Muscle of leg (tissue), 3 donors: ENCODE measurements at regions not wholly inside any gene's neighbourhood (a gene's known extent, or its start where the extent isn't known, plus 50 kb on each side); places are given as distances from the start of the nearest gene placed in this dataset.

Experiments
- DNase-seq: peaks from one replicate; pipeline ENCODE4 v3.0.0; 2013
- H3K27ac ChIP-seq: one replicate; pipeline ENCODE4 v1.5.1; 2013; ENCODE audit warnings: mild to moderate bottlenecking, low read length, control low read depth
- H3K27me3 ChIP-seq: one replicate; pipeline ENCODE4 v1.6.1; 2013; ENCODE audit warnings: low read length; ENCODE audit not compliant: control insufficient read depth, insufficient read depth
- H3K36me3 ChIP-seq: one replicate; pipeline ENCODE4 v1.6.1; 2013; ENCODE audit warnings: low read length; ENCODE audit not compliant: control insufficient read depth, insufficient read depth
- H3K4me1 ChIP-seq: one replicate; pipeline ENCODE4 v1.6.1; 2013; ENCODE audit warnings: low read length; ENCODE audit not compliant: control insufficient read depth, insufficient read depth
- H3K4me3 ChIP-seq: one replicate; pipeline ENCODE4 v1.5.1; 2013; ENCODE audit warnings: low read length, control low read depth
- H3K9me3 ChIP-seq: replicated peaks from 2 replicates; pipeline ENCODE4 v1.6.1; 2013; ENCODE audit warnings: low read depth, low read length; ENCODE audit not compliant: control insufficient read depth
- WGBS: methylation state at CpG from one replicate; pipeline ENCODE4 v1.1.5; 2013; ENCODE audit warnings: missing lambda C conversion rate; ENCODE audit not compliant: insufficient coverage; 5-methylcytosine and 5-hydroxymethylcytosine counted together

DNA sequence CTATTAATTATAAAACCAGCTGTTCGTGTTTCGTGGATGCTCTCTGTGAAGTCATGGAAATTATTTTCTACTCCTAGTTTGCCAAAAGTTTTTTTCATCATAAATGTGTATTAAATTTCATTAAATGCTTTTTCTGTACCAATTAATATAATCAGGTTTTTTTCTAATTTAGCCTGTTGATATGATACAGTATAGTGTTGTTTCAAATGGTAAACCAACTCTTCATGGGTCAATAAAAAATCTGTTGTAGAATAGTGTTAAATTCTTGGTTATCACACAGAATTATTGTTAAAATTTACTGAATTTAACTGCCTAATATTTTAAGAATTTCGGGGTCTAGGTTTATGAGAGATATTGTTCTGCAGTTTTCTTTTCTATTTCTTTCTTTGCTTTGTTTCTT is 505.9 kb upstream of the MANEA start:
- no CpG with 5 or more reads among the region's 3 CpGs for WGBS
- H3K36me3 ChIP-seq, result no peaks in the 10 kb centered on the region
- H3K4me3 ChIP-seq, result no peak overlapping the region
- no peaks in the 10 kb centered on the region for H3K9me3 ChIP-seq
- no peak overlapping the region for H3K27ac ChIP-seq
- no peaks in the 10 kb centered on the region for H3K4me1 ChIP-seq
- no peaks in the 10 kb centered on the region for H3K27me3 ChIP-seq
- DNase-seq, result no peak

DNA sequence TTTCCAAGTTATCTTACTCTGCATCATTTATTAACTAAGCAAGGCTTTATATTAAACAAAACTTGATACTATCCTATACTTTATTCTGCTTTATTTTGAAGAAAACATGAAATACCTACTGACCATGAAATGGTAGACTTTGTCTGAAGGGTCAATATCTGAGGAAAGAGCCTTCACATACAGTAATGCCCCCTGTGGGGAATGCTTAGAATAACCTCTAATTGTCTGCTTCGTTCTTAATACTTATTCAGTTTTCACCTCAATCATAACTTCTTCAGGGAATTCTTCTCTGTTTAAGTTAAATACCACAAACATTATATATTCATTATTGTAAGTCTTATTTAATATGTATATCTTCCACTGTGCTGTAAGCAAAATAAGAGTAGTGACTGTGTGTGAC is 498.9 kb upstream of the MANEA start:
- Histone ChIP-seq H3K9me3 (no peaks in the 10 kb centered on the region), H3K36me3 (no peaks in the 10 kb centered on the region), H3K4me3 (no peak overlapping the region), H3K4me1 (no peaks in the 10 kb centered on the region), H3K27me3 (no peaks in the 10 kb centered on the region), H3K27ac (no peak overlapping the region)
- WGBS, result no CpG with 5 or more reads among the region's 1 CpG
- no peak for DNase-seq

DNA sequence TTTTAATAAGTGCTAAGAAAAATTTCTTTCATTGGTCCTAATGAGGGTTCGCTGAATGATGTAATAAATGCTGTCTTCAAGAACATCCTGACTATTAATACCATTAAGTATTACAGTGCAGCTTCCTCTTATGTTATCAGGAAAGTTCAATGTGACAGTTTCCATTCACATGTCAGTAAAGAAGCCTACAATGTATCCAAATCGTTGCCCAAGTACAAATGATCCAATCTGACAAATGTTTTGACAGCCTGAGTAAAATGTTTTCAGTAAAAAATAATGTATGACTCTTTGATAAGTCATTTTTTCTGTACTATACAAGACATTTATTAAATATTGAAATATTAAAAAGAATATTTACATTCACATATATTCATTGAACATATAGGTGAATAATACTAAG is 496.1 kb upstream of the MANEA start:
- WGBS, result no CpG with 5 or more reads among the region's 2 CpGs

DNA sequence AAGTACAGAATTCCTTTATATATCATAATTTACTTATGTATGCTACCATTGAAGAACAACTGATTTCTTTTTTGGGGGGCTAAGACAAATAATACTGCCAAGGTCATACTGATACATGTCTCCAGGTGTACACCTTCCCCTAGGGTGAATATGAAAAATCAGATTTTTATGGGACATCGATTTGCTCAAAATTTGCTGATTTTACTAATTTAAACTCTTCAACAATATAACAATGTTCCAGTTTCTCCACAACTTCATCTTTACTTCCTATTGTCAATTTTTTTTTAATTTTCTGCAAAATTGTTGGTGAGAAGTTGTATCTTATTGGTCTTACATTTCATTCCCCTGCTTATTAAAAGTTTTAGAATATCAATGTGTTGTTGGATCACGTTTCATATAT is 495.4 kb upstream of the MANEA start:
- Histone ChIP-seq H3K4me1 (no peaks in the 10 kb centered on the region), H3K27me3 (no peaks in the 10 kb centered on the region)

More for the DNA sequence above, 496.1 kb upstream of the MANEA start:
- DNase-seq, result no peak
- Histone ChIP-seq H3K4me1 (no peaks in the 10 kb centered on the region), H3K9me3 (no peaks in the 10 kb centered on the region), H3K36me3 (no peaks in the 10 kb centered on the region), H3K27ac (no peak overlapping the region), H3K4me3 (no peak overlapping the region), H3K27me3 (no peaks in the 10 kb centered on the region)

DNA sequence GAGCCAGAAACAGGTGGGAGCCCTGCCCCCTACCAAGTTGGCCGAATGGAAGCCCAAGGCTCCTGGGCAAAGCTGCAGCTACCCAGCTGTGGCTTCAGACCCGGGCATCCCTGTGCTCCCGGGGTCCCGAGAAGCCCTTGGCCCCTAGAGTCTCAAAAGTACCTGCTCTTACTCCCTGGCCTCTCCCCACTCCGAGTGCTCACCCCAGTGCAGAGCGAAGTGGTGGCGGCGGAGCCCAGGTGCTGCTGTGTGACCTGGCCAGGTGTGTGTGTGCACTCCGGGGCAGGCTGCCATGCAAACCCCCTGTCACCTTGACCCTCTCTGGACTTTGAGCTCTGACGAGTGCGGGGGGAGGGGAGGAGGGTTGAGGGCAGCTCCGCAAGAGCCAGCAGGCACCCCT is 493.8 kb upstream of the MANEA start:
- WGBS, result 84% methylated on average over 6 of the region's 12 CpGs
- Histone ChIP-seq H3K4me1 (no peaks in the 10 kb centered on the region), H3K9me3 (no peaks in the 10 kb centered on the region), H3K27me3 (no peaks in the 10 kb centered on the region), H3K36me3 (no peaks in the 10 kb centered on the region), H3K4me3 (no peak overlapping the region), H3K27ac (no peak overlapping the region)
- no peak for DNase-seq

More for the DNA sequence above, 495.4 kb upstream of the MANEA start:
- Histone ChIP-seq H3K4me3 (no peak overlapping the region), H3K9me3 (no peaks in the 10 kb centered on the region), H3K36me3 (no peaks in the 10 kb centered on the region), H3K27ac (no peak overlapping the region)
- DNase-seq, result no peak
- WGBS, result no CpG with 5 or more reads among the region's 2 CpGs

DNA sequence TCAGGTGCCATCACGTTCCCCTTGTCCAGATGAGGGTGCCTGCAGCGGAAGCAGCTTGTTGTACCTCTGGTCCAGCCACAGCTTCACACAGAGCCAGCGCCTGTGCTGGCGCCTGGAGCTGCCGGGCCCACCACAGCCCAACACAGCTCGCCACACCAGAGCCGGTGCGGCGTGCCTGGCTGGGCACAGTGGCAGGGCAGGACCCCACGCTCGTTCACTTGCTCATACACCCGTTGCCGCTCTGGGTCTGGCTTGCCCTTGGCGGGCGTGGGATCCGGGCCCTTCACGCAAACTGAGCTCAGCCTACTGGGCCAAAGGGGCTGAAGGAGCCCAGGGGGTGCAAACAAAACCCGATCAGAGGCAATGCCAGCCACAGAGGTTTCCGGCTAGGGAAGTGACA is 492.5 kb upstream of the MANEA start:
- Histone ChIP-seq H3K4me1 (no peaks in the 10 kb centered on the region), H3K27ac (no peak overlapping the region), H3K36me3 (no peaks in the 10 kb centered on the region), H3K9me3 (no peaks in the 10 kb centered on the region), H3K27me3 (no peaks in the 10 kb centered on the region), H3K4me3 (no peak overlapping the region)
- no peak for DNase-seq
- 98% methylated on average over 19 of the region's 19 CpGs for WGBS

DNA sequence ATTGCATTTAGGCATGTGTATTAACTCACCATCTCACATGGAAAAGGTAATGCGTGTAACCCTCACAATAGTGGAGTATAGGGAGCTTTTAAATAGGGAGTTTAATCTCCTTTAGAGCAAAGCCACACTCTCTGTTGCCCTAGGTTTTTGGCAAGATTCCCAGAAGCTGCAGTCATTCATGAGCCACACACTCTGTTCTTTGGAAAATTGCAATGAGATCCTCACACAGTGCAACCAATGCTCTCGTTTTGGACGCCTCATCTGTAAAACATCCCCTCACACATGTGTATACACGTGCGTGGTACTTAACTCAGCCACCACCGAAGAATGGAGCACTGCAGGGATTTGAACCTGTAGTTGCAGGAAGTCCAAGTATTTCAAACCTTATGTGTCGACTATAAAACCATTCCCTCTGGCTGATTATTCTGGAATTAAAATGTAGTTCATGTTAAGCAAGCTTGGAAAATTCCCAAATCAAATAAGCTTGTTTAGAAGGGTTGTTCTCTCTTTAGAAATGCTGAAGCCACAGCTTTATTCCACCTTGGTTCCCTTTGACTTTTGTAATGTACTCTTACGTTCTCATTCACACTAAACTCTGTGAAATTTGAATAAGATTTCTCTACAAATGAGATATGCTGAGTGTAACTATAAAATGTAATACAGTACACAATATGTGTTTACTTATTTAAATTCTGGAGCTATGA is 489.8 kb upstream of the MANEA start:
- WGBS, result 23% methylated on average over 3 of the region's 8 CpGs
- DNase-seq, result peak; percentile 75
- no peak overlapping the region for H3K4me3 ChIP-seq
- H3K4me1 ChIP-seq, result no peaks in the 10 kb centered on the region
- H3K27ac ChIP-seq, result no peak overlapping the region
- H3K27me3 ChIP-seq, result no peaks in the 10 kb centered on the region
- no peaks in the 10 kb centered on the region for H3K36me3 ChIP-seq
- no peaks in the 10 kb centered on the region for H3K9me3 ChIP-seq

DNA sequence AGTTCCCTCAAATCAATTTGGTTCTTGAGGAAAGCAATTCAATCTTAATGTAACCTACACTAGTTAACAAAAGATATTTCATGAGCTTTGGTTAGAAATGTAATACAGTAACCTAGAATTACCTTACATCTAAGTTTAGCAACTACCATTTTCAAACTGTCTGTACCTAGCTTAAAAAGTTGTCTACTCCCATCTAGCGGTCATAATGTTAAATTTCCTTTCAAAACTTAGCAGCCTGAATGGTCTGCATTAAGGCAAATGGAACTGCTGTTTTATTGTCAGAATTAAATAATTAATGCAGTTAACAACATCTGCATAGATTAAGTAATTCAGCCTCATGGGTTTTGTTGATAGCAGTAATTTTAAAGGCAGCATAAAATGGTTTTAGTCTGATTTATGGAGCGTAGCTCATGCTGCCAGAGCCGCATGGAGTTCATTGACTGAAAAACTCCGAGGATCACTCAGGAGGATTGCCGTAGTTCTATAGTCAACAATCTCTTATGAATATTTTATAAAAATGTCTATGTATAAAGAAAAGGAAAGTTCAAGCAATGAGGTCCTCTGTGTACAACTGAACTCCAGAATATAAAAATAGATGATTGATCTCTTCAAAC is 485.4 kb upstream of the MANEA start:
- no peaks in the 10 kb centered on the region for H3K36me3 ChIP-seq
- no peaks in the 10 kb centered on the region for H3K27me3 ChIP-seq
- no peak overlapping the region for H3K27ac ChIP-seq
- peak; percentile 74 for DNase-seq
- no CpG with 5 or more reads among the region's 5 CpGs for WGBS
- H3K4me3 ChIP-seq, result no peak overlapping the region
- no peaks in the 10 kb centered on the region for H3K4me1 ChIP-seq
- no peaks in the 10 kb centered on the region for H3K9me3 ChIP-seq

DNA sequence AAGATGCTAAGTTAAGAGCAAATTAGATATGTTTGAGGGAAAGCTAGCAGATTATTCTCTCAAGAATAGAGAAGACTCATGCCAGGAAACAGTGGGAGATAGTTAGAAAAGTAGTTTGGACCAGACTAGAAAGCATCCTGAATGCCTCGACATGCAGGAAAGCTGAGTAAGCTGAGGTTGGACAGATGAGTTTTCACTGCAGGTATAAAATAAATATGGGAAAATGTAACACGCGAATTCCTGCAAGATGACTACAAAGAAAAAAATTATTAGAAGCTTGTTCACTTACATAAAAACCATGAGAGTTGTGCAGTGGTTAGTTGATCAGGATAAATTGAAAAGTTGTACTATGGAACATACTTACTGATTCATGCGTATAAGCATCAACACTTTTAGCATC is 484.2 kb upstream of the MANEA start:
- DNase-seq, result no peak
- no peak overlapping the region for H3K27ac ChIP-seq
- no peaks in the 10 kb centered on the region for H3K9me3 ChIP-seq
- H3K4me1 ChIP-seq, result no peaks in the 10 kb centered on the region
- WGBS, result 22% methylated on average over 1 of the region's 4 CpGs
- H3K4me3 ChIP-seq, result no peak overlapping the region
- no peaks in the 10 kb centered on the region for H3K27me3 ChIP-seq
- no peaks in the 10 kb centered on the region for H3K36me3 ChIP-seq

DNA sequence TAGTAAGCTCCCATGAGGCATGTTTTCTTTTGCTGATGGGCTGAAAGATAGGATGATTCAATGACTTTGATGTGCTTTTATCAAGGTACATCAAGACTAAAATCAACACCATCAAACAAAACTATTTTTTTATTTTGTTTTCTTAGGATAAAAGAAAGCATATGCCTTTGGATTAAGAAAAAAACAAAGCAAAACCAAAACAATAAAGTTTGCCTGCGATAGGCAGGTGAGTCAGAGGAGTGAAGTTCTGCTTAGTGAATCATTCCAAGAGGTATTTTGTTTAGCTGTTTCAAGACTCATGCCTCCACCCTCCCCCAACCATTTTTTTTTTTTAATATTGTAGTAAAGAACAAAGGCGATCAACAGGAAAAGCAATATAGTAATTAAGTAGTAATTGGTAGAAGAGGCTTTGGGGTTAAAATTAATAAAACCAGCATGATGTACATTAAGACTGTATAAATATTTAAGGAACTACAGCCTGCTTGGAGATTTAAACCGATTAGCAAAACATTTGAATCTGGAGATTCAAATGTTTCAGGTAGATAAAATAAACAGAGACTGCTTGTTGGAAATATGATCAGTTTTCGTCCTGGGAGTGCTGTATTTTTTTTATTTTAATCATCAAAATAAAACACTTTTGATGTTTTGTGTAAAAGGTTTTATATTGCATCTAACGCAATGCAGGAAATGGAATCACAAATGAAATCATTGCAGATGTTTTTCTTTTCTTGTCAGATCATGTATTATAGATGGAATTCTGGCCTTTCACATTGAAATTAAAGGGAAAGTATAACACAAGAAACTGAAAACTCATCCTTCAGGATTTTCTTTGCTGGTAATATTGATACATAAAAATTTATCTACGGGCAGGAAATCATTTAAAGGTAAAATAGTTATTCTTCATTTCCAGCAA is 482.3 kb upstream of the MANEA start:
- no peaks in the 10 kb centered on the region for H3K4me1 ChIP-seq
- no peak overlapping the region for H3K27ac ChIP-seq
- DNase-seq, result peak; percentile 2
- WGBS, result no CpG with 5 or more reads among the region's 6 CpGs
- no peaks in the 10 kb centered on the region for H3K27me3 ChIP-seq
- H3K4me3 ChIP-seq, result no peak overlapping the region
- H3K9me3 ChIP-seq, result no peaks in the 10 kb centered on the region
- no peaks in the 10 kb centered on the region for H3K36me3 ChIP-seq
